HG02943 (cell line): ENCODE measurements at regions not wholly inside any gene's neighbourhood (a gene's known extent, or its start where the extent isn't known, plus 50 kb on each side); places are given as distances from the start of the nearest gene placed in this dataset.

Experiments
- ATAC-seq: cut with Tn5 transposase; IDR thresholded peaks from one replicate; pipeline ENCODE4 v1.9.1; 2021; ENCODE audit warnings: mild to moderate bottlenecking, low read depth, moderate library complexity; ENCODE audit not compliant: unreplicated experiment

DNA sequence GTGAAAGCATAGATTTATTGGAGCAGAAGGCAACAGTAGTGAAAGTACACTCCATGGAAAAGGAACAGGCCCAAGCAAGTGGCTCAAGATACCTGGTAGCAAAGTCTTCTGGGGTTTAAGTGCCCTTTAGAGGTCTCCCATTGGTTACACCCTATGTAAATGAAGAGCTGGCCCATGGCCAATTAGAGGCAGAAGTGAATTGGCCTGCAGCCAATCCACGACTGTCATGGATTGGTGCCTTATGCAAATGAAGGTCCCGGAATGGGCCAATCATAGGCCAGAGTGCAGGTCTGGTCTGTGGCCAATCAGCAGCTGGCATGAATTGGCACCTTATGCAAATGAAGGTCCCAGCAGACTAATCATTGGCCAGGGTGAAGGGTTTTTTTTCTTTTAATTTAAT is 64.2 kb upstream of the PCSK5 start:
- ATAC-seq, result no peak

DNA sequence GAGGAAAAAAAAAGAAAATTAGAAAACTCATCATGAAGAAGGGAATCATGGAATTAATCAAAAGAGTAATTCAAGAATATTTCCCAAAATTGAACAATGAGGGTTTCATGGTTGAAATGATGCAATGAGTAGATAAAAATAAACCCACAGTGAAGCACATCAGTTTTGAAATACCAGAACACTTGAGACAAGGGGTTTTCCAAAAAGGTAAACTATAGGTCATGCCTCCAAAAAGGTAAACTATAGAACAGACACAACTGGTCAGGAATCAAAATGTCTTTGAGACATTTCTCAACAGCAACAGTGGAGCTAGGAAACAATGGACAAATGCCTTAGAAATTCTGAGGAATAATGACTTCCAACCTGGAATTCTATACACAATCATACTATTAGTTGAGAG is 60.2 kb upstream of the PCSK5 start:
- no peak for ATAC-seq

DNA sequence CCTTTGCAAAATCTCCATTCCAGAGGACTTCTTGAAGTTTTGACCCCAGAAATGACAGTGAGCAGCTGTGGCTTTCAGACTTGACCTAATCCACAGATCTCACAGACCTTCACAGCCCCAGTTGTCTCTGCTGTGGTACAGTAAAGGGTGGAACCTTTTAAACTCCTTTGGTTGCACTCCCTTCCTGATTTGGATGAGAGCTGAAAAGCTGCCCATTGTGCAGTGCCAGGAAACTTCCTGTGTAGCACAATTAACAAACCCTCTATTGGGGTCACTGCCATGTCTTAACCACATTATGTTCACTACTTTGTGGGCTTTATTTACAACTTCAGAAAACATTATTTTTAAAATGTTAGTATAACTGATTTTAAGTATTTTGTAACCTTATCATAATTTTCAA is 56.7 kb upstream of the PCSK5 start:
- ATAC-seq, result no peak

DNA sequence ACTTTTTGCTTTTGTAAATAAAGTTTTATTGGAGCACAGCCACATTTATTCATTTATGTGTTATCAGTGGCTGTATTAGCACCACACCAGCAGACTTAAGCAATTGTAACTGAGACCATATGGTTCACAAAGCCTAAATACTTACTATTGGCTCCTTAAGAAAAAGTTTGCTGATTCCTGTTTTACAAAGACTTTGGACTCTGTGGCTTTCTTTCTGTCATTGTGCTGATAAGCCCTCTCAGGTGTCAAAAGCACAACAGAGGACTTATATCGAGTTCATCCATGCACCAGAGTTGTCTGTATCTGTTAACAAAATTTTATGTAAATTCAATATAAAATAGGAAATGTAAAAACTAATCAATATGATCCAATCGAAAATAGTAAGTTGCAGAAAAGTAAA is 55.6 kb upstream of the PCSK5 start:
- ATAC-seq, result no peak
